HepG2 (cell line): ENCODE measurements at regions not wholly inside any gene's neighbourhood (a gene's known extent, or its start where the extent isn't known, plus 50 kb on each side); places are given as distances from the start of the nearest gene placed in this dataset.

Source experiments
- ATAC-seq: fragments of 200-7000 bp; cut with Tn5 transposase; 3 replicates; pipeline ENCODE4 v1.9.1; 2020; ENCODE audit warnings: mild to moderate bottlenecking, moderate library complexity
- BruUV-seq: library from RNA; stranded (reverse); fragments of 400-500 nt; replicated peaks from 2 replicates; lab custom pipeline; 2021; lab: Mats Ljungman, UMichigan
- CTCF ChIA-PET: fragments of 300-600 bp; formaldehyde crosslinking; extraction: SDS; loops from one replicate; lab custom pipeline; 2021; ENCODE audit warnings: low total read pairs, inconsistent platforms, low intra/inter-chr PET ratio; lab: Yijun Ruan, JAX
- POLR2A ChIA-PET: fragments of 350-600 bp; sonication (Branson Sonifier 250); formaldehyde crosslinking; loops from one replicate; lab custom pipeline; 2020; ENCODE audit warnings: antibody characterized with exemption, inconsistent platforms; lab: Yijun Ruan, JAX
- DNase-seq: peaks from one replicate; pipeline ENCODE4 v3.0.0-alpha.2; 2015; ENCODE audit warnings: low spot score
- FAIRE-seq: peaks from 3 replicates; lab custom pipeline; 2011; peaks lifted over from hg19 to GRCh38; lab: Jason Lieb, UNC
- H2AFZ ChIP-seq: one replicate; pipeline ENCODE4 v1.6.1; 2011; ENCODE audit warnings: low read length, inconsistent platforms
- H3K27ac ChIP-seq: fragments of 300-600 bp; 3 replicates; pipeline ENCODE4 v1.8.0; 2011; ENCODE audit warnings: mixed run types, mild to moderate bottlenecking, mixed read lengths, low read length, inconsistent platforms; ENCODE audit not compliant: insufficient read depth; ENCODE audit errors: extremely low read length
- H3K27me3 ChIP-seq, 2 experiments: fragments of 200-600 bp in 1 of 2; 2 replicates in 1 of 2; 3 replicates in 1 of 2; pipeline versions ENCODE4 v1.6.0 to v1.8.0; 2011; ENCODE audit warnings: low read length in 2 of 2, mild to moderate bottlenecking in 2 of 2, moderate library complexity in 2 of 2, inconsistent platforms in 1 of 2; ENCODE audit not compliant: insufficient read depth in 2 of 2, control insufficient read depth in 1 of 2
- H3K36me3 ChIP-seq, 2 experiments: fragments of 200-600 bp in 1 of 2; replicated peaks in 1 of 2; 2 replicates in 1 of 2; 3 replicates in 1 of 2; pipeline versions ENCODE4 v1.5.1 to v1.8.0; 2011; ENCODE audit warnings: low read length in 2 of 2, inconsistent platforms in 1 of 2; ENCODE audit not compliant: insufficient read depth in 2 of 2, control insufficient read depth in 1 of 2
- H3K4me1 ChIP-seq: 2 replicates; pipeline ENCODE4 v1.5.1; 2012; ENCODE audit warnings: low read length, inconsistent platforms; ENCODE audit not compliant: insufficient read depth
- H3K4me2 ChIP-seq: 2 replicates; pipeline ENCODE4 v1.6.0; 2011; ENCODE audit warnings: low read depth, low read length, inconsistent platforms
- H3K4me3 ChIP-seq, 3 experiments: fragments of 200-600 bp in 1 of 3; sonication (generic), shearing (Covaris generic) in 1 of 3; replicated peaks in 1 of 3; 2 replicates each; pipeline ENCODE4 v1.5.1; 2011 to 2016; ENCODE audit warnings: low read length in 3 of 3, inconsistent platforms in 2 of 3, low read depth in 2 of 3, mild to moderate bottlenecking in 2 of 3, control low read depth in 1 of 3, mixed read lengths in 1 of 3; ENCODE audit not compliant: insufficient read depth in 1 of 3
- H3K79me2 ChIP-seq: one replicate; pipeline ENCODE4 v1.6.1; 2011; ENCODE audit warnings: low read length, inconsistent platforms; ENCODE audit not compliant: insufficient read depth
- H3K9ac ChIP-seq: 2 replicates; pipeline ENCODE4 v1.6.0; 2011; ENCODE audit warnings: mild to moderate bottlenecking, low read depth, low read length, inconsistent platforms; ENCODE audit not compliant: insufficient read depth
- H3K9me3 ChIP-seq: 2 replicates; pipeline ENCODE4 v1.5.1; 2012; ENCODE audit warnings: mild to moderate bottlenecking, low read length
- H4K20me1 ChIP-seq: 2 replicates; pipeline ENCODE4 v1.6.0; 2011; ENCODE audit warnings: inconsistent platforms, mild to moderate bottlenecking, low read length, moderate library complexity; ENCODE audit not compliant: insufficient read depth
- FOXA3 ChIP-seq: IDR thresholded peaks from 2 replicates; pipeline ENCODE4 v1.6.1; 2016; ENCODE audit warnings: missing genetic modification reagents, missing compliant biosample characterization
- GTF2F1 ChIP-seq: fragments of 150-350 bp; IDR thresholded peaks from 2 replicates; pipeline ENCODE4 v1.6.1; 2014; ENCODE audit warnings: low read length
- KDM2A ChIP-seq: sonication (generic); formaldehyde crosslinking; IDR thresholded peaks from 2 replicates; pipeline ENCODE4 v1.4.0; 2020; ENCODE audit warnings: low read depth, missing genetic modification reagents, borderline replicate concordance
- MEIS1 ChIP-seq: sonication (generic); formaldehyde crosslinking; IDR thresholded peaks from 2 replicates; pipeline ENCODE4 v1.9.0; 2021; ENCODE audit warnings: mild to moderate bottlenecking, missing genetic modification reagents, moderate library complexity, borderline replicate concordance
- PRMT3 ChIP-seq: sonication (generic); formaldehyde crosslinking; IDR thresholded peaks from 2 replicates; pipeline ENCODE4 v1.8.1; 2022; ENCODE audit warnings: low read depth, mild to moderate bottlenecking, moderate library complexity, missing genetic modification reagents, borderline replicate concordance
- RAD21 ChIP-seq: fragments of 450-650 bp; formaldehyde crosslinking; IDR thresholded peaks from 2 replicates; pipeline ENCODE4 v1.5.0; 2020; ENCODE audit warnings: mild to moderate bottlenecking
- SP2 ChIP-seq: sonication (generic); formaldehyde crosslinking; IDR thresholded peaks from 2 replicates; pipeline ENCODE4 v1.5.1; 2020; ENCODE audit warnings: mild to moderate bottlenecking, missing genetic modification reagents
- ZNF768 ChIP-seq: sonication (generic); formaldehyde crosslinking; IDR thresholded peaks from 2 replicates; pipeline ENCODE4 v1.4.0; 2020; ENCODE audit warnings: missing genetic modification reagents
- ZNF792 ChIP-seq: IDR thresholded peaks from 2 replicates; pipeline ENCODE4 v1.6.1; 2016
- WGBS: methylation state at CpG from one replicate; pipeline ENCODE4 v1.1.6; 2017; ENCODE audit warnings: low lambda C conversion rate; 5-methylcytosine and 5-hydroxymethylcytosine counted together
- in situ Hi-C: cut with HindIII; loops from 2 replicates; pipeline ENCODE4 v1.10.0; 2017; ENCODE audit warnings: low pct_unique_long_range_greater_than_20kb; ENCODE audit not compliant: extremely low pct_ligation_motif_present
- intact Hi-C: fragments of 100-400 bp; cut with micrococcal nuclease; formaldehyde crosslinking; loops from one replicate; pipeline ENCODE4 v1.10.0; 2022; ENCODE audit not compliant: unreplicated experiment

DNA sequence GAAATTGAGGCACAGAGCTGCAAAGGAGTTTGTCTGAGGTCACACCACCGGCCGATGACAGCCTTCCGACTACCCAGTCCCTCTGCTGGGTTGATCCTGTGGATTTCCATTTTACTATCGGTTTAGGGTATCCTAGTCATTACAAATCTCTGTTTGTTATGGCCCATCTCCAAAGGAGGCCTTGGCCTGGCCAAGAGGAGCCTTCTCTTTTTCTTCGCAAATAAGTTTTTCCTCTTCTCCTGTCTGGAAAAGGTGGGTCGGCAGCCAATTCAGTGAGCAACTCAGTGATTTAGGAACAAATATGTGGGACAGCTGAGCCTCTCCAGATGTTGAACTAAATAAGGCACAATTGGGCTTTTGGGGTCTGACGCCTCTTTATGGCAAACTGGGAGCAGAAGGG is 169.2 kb upstream of the RBPJ start (continued):
- TF ChIP-seq MEIS1 (CRISPR knock-in tag) = no peak

DNA sequence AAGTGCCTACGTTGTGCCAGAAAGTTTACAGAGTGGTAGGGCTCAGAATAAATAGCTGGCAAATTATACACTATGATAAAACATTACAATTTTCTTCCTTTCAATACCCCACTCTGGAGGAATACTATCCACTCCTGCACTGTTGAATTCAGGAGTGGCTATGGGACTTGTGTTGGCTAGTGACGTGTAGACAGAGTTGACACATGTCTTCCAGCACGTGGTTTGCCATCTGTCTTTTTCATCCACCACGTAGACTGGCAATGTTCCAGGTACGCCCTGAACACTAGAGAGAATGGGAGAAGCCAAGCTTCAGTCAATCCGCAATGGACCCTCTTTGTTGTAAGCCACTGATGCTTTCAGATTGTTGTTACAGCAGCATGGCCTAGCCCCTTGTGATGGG is 168.8 kb upstream of the RBPJ start:
- Histone ChIP-seq H3K4me2 (no peak overlapping the region), H3K9ac (no peak overlapping the region), H3K27me3 (no peaks in the 10 kb centered on the region; a peak in 1 of 5 replicates), H2AFZ (no peak overlapping the region), H3K4me1 (no peaks in the 10 kb centered on the region), H3K27ac (no peak overlapping the region), H3K9me3 (no peaks in the 10 kb centered on the region), H4K20me1 (no peaks in the 10 kb centered on the region; the same call in 1 of the 2 replicates), H3K79me2 (no peaks in the 10 kb centered on the region), H3K4me3 (no peak overlapping the region), H3K36me3 (no peaks in the 10 kb centered on the region)
- CTCF ChIA-PET = no interaction called here
- in situ Hi-C loops = no loop called here
- TF ChIP-seq RAD21 (CRISPR knock-in tag) (no peak), KDM2A (CRISPR knock-in tag) (no peak), PRMT3 (CRISPR knock-in tag) (no peak)
- intact Hi-C loops = no loop called here
- 32% methylated on average over 6 of the region's 6 CpGs for WGBS
- no peak for FAIRE-seq
- POLR2A ChIA-PET = no interaction called here
- no TSS peak for BruUV-seq
- DNase-seq = no peak
- ATAC-seq = no peak

DNA sequence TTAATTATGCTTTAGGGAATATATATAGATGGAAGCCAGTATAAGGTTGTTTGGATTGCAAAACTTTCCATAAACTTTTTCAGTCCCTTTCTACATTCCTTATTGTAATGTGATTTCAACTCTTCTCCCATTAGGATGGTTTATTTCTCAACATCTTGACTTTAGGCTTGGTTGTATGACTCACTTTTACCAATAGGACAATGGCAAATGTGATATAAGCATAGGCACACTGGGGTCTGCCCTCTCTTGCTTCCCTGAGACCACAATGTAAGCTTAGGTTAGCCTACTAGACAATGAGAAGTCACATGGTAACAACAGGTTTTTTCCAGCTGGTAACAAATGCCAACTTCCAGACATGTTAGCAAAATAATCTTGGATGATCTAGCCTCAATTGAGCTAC is 163.3 kb upstream of the RBPJ start:
- Histone ChIP-seq H4K20me1 (no peaks in the 10 kb centered on the region), H3K27me3 (no peaks in the 10 kb centered on the region), H3K9ac (no peak overlapping the region), H3K4me3 (no peak overlapping the region), H3K79me2 (no peaks in the 10 kb centered on the region), H3K4me1 (no peaks in the 10 kb centered on the region), H2AFZ (no peak overlapping the region), H3K9me3 (no peaks in the 10 kb centered on the region), H3K27ac (no peak overlapping the region), H3K36me3 (no peaks in the 10 kb centered on the region), H3K4me2 (no peak overlapping the region)
- DNase-seq = no peak
- in situ Hi-C loops = no loop called here
- intact Hi-C loops = no loop called here
- no peak for FAIRE-seq
- TF ChIP-seq ZNF768 (CRISPR knock-in tag) (no peak), GTF2F1 (no peak), SP2 (no peak), FOXA3 (CRISPR knock-in tag) (no peak), ZNF792 (CRISPR knock-in tag) (no peak)
- ChIA-PET POLR2A (no interaction called here), CTCF (no interaction called here)
- no TSS peak for BruUV-seq
- ATAC-seq = no peak
